Posterior vena cava (tissue), 2 donors: ENCODE measurements at regions not wholly inside any gene's neighbourhood (a gene's known extent, or its start where the extent isn't known, plus 50 kb on each side); places are given as distances from the start of the nearest gene placed in this dataset.
"Not testable (repeated sequence)": the region's sequence is repeated elsewhere in the genome, so short reads cannot be mapped to it uniquely, and the experiment has no call there.

Experiments used
- DNase-seq: peaks from one replicate; pipeline ENCODE4 v3.0.0-alpha.2; 2020; ENCODE audit warnings: low spot score
- intact Hi-C, 2 donors: fragments of 100-400 bp; cut with DNase I; formaldehyde crosslinking; loops; one replicate each; pipeline versions ENCODE4 v1.14.1 to v1.14.2; 2022 to 2023
- donor health status: DM: yes; HTN: yes; CAD: no.
- donor health status: DM: yes; HTN: yes; CAD: no.

DNA sequence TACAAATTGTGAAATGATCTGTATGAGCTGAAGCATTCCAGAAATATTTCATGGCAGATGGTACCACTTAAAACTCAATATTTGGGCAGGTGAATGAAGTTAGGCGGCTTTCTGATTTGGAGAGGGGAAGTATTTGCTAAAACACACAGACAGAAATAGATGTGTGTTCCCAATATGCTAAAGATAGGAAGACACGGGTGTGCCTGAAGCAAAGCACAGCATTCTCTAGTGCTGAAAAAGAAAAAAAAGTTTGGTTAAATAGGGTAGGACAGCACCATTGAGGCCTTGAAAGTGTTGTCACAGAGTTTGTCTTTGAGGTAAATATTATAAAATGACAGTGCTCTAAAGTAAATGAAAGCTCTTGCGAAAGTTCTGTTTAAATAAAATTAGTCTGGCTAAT is 252.2 kb upstream of the HSF2 start:
- intact Hi-C loops, result no loop called here
- DNase-seq, result no peak

DNA sequence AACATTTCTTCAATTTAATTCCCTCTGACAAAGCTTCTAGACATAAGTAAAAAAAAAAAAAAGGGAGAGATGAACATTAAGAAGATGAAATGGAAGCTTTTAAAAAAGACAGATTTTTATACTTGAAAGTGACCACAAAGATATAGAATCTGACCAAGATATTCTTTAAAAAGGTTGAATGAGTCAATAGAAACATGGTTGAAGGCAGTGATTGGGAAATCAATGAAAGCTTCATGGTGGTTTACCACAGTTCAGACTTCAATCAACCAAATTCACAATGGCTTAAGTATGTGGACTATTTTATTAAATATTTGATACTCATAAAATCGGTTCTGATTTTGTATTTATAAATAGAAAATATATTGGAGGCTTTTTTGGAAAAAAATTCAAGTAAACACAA is 248.4 kb upstream of the HSF2 start:
- intact Hi-C loops, result no loop called here
- DNase-seq, result no peak

DNA sequence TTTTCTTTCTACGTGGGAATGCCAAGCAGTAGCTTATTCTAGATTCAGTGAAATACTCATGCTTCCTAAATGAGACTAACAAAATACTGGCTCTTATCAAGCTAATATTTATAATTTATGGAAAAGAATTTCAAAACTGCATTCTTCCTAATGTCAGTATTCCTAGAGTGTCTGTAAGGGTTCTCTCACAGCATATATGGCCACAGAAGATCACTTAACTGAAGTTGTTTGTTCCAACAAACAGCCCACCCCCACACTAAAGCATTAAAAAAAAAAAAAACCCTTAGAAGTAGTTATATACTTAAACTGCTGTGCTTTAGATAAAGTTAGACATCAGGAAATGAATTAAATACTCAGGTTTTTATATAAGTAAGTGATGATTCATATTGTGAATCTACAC is 247.7 kb upstream of the HSF2 start:
- intact Hi-C loops, result no loop called here
- DNase-seq, result no peak

DNA sequence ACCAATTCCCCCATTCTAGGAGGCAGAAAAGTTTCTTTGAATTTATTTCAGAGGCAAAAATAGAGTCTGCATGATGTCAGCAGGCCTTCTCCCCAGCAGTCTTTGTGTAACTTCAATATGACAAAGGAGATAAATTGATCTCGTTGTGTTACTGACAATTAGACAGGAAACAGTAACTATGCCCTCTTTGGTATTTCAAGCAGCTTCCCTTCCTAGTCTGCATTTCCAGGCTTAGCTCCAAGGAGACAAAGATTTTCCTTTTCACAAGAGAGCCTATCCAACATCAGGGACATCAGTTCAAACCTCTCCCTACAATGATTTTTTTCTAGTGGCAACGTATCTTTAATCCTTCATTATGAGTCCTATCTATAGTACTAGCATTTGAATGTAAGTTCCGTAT is 245.9 kb upstream of the HSF2 start:
- no peak for DNase-seq
- intact Hi-C loops, result no loop called here

DNA sequence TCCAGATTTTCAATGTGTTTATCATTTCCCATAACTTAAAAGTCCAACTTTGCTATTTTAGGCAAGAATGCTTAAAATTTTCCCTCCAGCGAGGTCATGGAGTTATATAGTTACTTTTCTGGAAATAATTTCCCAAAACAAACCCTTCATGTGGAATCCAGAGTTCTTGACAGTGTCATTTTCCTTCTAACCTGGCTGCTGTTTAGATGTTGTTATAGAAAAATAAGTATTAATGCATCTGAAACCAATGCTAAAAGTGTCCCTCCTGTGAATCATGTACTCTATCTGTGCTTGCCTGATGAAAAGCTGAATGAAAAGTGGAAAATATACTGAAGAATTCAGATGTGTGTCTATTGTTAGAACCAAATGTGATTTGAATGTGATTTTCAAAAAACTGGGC is 245.3 kb upstream of the HSF2 start:
- intact Hi-C loops, result no loop called here
- no peak for DNase-seq

DNA sequence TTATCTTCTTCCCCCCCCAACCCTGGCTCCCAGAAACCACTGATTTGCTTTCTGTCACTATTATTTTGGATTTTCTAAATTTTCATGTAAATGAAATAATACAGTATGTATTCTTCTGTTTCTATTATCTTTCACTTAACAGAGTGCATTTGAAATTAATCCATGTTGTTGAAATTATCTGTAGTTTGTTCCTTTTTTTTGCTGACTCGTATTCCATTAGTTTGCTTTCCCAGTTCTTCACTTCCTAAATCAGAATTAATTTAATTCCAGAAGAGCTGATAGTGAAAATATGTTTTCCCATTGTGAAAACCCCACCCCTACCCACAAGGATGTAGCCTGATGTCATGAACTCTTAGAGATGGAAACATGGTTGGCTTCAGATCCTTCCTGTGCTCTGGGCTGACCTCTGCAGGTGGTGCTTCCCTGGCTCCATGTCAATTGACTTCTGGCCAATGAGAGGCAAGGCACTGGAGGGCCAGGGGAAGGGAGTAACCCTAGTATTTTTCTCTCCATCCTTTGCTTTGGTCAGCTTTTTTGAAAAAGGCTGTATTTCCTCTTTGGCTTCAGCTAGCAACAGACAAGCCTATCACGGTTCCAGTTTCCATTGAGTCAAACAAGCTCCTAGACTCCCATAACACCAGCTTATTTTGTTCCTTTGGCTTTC is 244.4 kb upstream of the HSF2 start:
- intact Hi-C loops, result no loop called here
- peak; percentile 34 for DNase-seq

DNA sequence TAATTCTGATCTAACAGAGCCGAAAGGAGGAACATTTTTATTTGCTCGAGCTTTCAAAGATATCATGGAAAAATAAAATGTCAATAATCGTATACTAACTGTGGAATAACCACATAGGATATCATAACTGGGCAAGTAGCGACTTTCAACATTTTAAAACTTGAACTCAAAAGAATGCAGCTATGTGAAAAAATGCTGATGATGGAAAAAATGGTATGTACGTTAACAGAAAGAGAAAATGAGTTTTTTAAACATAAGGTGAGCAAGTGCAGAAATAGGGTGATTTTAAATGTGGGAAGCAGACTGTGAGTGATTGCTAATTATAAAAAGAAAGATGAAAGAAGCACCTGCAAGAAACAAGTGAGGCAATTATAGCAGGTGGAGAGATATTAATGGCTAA is 238.3 kb upstream of the HSF2 start:
- intact Hi-C loops, result no loop called here
- DNase-seq, result no peak

DNA sequence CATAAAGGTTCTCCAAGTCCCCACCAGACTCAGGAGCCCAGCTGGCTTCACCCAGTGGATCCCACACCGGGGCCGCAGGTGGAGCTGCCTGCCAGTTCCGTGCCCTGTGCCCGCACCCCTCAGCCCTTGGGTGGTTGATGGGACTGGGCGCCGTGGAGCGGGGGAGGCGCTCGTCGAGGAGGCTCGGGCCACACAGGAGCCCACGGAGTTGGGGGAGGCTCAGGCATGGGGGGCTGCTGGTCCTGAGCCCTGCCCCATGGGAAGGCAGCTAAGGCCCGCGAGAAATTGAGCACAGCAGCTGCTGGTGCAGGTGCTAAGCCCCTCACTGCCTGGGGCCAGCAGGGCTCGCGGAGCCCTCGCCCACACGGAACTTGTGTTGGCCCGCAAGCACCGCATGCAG is 234.4 kb upstream of the HSF2 start:
- peak; percentile 63 for DNase-seq
- intact Hi-C loops, result no loop called here

DNA sequence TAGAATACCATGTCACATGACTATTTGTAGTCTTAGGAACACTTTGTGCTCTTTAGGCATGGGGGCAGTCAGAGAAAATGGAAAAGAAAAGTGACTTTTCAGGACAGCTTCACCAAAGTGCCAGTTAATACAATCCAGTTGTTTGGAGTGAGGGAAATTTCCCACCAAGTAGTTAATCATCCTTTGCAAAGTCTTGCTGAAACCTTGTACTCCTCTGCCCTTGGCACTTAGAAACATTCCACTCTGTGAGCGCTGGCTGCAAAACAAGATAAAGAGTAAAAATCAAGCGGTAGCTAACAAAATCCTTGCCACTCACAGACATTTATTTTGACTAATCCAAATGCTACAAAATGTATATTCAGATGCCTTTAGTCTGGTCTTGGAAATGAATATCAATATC is 229.2 kb upstream of the HSF2 start:
- intact Hi-C loops, result no loop called here
- DNase-seq, result no peak

DNA sequence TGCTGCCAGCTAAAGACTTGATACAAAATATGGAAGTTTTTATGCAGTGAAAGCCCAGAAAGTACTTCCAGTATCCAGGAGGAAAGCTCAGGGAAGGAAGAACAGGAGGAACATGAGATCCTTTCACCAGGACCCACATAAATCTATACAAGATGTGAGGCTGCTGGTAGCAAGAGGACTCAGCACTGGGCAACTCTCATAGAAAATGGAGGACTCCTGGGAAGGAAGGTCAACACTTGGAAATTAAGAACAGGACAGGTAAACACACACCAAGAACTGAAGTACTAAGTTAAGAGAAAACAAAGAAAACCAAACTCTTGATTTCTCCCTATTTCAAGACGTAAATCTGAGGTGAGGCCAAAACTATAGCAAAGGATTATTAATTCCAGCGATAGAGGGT is 220.5 kb upstream of the HSF2 start:
- intact Hi-C loops, result no loop called here

DNA sequence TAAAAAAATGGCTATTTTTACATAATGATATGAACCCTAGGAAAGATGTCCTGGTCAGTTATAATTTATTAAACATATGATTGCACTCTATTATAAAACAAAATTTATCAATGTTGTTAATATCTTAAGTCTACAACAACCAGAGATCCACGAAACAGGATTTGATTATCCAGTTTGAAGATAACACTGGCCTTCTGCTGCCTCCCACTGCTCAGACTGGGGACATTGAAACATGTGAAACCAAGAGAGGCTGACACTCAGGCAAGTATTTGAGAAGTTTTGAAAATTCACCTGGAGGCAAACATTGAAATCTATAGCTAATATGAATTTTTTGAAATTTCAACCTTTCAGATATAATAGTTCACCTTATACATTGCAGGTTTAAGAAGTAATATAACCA is 219.3 kb upstream of the HSF2 start:
- intact Hi-C loops, result loop anchor here (5.0 to 10.0 kb wide), 3 partner anchors 145 to 753 kb away; partner anchors contain the start of gene GJA1 (in 1 of the 2)
- no peak for DNase-seq

More for the DNA sequence above, 220.5 kb upstream of the HSF2 start:
- DNase-seq, result no peak

DNA sequence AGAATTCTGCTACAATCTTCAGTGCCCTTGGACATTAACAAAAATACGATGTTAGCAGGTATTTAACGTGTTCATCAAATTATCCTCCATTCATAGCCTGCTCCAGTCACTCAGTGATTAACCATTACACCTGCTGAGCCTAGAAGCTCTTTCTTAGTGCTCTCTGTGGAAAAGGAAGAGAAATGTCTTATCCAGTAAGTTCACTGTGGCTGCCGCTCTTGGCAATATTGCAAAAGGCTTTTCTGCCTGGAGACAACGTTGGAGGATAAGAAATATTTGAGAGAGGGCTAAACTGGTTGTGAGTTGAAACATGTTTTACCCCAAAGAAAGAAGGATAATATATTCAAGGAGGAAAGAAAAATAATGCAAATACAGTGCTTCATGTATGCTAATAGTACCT is 217.4 kb upstream of the HSF2 start:
- DNase-seq, result no peak
- intact Hi-C loops, result loop anchor here (5.0 to 10.0 kb wide), 3 partner anchors 147 to 755 kb away; partner anchors contain the start of gene GJA1 (in 1 of the 2)

DNA sequence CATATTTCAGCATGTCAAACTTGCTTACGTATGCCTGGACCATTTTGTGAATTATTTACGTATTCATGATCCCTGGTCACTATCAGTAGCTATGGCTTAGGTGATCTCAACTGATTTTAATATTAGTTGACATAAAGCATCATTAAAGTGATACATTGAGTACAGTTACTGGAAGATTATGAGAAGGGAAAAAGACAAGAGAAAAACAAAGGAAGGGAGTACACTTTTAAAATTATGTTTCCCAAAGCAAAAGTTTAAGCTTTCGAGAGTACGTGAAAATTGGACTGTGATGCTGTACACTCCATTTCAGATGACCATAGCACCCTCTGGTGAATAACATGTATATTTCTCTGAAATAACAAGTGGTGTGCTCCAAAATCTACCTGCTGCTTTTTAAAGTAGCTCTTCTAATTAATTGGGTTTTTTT is 215.0 kb upstream of the HSF2 start:
- intact Hi-C loops, result loop anchor here (5.0 to 10.0 kb wide), 3 partner anchors 150 to 757 kb away; partner anchors contain the start of gene GJA1 (in 1 of the 2)
- DNase-seq, result no peak

DNA sequence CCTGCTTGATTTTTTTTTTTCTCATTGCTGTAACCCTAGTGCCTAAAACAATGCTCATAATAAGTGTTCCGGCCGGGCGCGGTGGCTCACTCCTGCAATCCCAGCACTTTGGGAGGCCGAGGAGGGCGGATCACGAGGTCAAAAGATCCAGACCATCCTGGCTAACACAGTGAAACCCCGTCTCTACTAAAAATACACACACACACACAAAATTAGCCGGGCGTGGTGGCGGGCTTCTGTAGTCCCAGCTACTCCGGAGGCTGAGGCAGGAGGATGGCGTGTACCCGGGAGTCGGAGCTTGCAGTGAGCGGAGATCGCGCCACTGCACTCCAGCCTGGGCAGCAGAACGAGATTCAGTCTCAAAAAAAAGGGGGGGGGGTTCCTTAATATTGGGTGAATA is 214.0 kb upstream of the HSF2 start:
- intact Hi-C loops, result loop anchor here (10.0 kb wide), 2 partner anchors 151 to 751 kb away; partner anchors contain the start of gene GJA1 (in 1 of the 2)
- not testable (repeated sequence) for DNase-seq

DNA sequence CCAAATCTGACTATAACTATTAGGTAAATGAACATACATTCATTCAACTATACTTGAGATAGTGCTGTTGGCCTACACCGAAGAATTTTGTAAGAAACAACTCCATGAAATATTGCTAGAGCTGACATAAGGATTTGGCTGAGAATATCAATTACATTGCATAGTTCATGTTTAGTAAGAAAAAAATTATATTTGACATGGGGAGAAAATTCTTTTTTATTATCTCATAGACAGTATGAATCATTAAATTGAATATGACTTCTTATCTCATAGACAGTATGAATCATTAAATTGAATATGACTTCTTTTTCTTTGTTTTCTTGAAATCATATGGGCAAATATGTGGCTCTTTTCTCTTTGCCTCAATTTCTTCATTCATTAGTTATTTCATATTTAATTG is 212.3 kb upstream of the HSF2 start:
- no peak for DNase-seq
- intact Hi-C loops, result loop anchor here (10.0 kb wide), 2 partner anchors 152 to 752 kb away; partner anchors contain the start of gene GJA1 (in 1 of the 2)

DNA sequence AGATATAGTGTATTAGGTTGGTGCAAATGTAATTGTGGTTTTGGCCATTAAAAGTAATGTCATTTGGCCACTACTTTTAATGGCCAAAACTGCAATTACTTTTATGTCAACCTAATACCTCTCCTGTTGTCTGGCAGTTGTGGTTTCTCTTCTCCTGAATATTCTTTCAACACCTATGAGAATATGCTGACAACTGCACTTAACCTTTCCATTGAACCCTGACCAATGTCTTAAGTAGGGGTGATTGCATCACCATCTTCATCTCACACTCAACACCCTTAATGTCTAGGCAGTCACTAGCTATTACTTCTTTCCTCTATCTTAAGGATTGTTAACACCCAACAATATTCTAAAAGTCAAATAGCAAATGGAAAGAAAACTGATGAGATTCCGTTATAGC is 200.5 kb upstream of the HSF2 start:
- no peak for DNase-seq
- intact Hi-C loops, result no loop called here

DNA sequence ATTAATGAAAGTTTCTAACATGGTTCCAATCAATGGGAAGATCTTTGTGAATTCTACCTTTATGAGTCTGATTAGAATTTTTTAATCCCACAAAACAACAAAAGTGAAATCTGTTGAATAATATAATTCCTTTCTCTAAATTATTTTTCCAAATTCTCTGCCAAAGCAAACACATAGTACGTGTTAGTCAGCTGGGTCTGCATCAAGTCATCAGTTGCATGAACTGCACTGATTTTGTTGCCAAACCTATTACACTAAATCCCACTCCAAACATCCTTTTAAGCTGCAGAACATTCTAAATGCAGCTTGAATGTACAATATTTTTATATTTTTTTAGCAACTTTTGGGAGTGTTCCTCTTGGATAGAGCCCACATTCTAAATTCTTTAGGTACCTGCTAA is 199.0 kb upstream of the HSF2 start:
- DNase-seq, result no peak
- intact Hi-C loops, result no loop called here

DNA sequence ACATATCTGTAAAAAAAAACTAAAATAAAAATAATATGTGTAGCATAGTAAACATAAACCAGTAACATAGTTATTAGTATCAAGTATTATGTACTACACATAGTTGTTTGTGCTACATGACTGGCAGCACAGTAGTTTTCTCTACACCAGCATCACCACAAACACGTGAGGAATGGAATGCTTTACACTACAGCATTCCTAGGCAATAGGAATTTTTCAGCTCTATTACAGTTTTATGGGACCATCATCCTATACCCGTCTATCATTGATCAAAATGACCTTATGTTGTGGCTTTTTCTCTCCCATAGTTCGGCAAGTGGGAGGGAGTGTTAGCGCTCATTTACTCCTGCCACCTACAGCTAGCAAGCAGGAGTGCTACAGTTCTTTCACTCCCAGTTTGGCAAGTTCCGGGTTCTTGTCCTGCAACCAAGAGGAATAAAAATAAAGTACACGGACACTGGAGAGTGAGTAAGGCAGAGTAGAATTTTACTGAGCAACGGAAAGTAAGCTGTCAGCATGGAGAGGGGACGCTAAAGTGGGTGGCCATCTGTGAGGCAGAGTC is 196.8 kb upstream of the HSF2 start:
- intact Hi-C loops, result no loop called here
- no peak for DNase-seq

DNA sequence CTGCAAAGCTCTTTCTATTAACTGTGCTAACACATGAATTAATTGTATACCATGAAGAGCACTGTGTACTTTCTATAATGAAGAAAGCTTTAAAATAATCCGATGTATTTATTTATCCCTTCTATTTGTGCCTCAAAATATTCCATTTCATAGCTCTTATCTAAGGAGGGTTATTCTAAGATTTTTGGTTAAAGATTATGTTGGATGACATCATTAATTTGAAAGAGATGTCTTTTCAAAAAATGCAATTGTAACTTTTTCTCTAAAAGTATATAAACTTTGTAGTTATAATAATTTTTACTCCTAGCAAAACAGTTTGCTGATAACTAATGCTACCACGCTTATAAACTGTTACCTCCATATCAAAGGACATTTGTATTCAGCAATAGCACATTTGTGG is 192.4 kb upstream of the HSF2 start:
- intact Hi-C loops, result no loop called here
- DNase-seq, result no peak

DNA sequence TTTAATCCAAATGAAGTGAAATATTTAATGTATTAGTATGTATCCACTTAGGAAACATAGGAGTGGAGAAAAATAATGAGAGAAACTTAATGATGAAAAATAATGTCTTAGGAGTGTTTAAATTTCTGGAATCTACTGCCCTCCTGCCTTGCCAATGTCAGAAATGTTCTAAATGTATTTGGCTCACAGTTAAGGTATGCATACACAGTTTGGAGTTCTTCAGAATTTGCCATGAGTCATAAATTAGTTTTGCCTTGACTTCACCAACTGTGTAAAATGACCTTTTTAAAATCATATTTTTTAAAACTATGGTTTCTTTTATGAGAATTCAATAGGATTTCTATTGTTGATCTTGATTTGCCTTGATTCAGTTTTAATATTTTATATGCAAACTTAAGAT is 191.7 kb upstream of the HSF2 start:
- intact Hi-C loops, result no loop called here

More for the DNA sequence above, 191.7 kb upstream of the HSF2 start:
- no peak for DNase-seq
